ENCODE measurements at regions not wholly inside any gene's neighbourhood (a gene's known extent, or its start where the extent isn't known, plus 50 kb on each side); places are given as distances from the start of the nearest gene placed in this dataset.

GRCh38 chr1:30449003-30449402 lies 274.4 kb downstream of the MATN1 start:
- Histone ChIP-seq H3K27ac (no peak overlapping the region), H3K4me2 (no peak overlapping the region), H3K9me3 (no peaks in the 10 kb centered on the region), H3K4me1 (no peaks in the 10 kb centered on the region), H3K4me3 (no peak overlapping the region)
- ChIA-PET CTCF (interaction anchor here (1.5 kb wide), 1 partner anchor 12 kb away, joined by 4 read pairs; no protein-coding TSS in a partner anchor), POLR2A (no interaction called here)
- WGBS (ENCODE audit: missing lambda C conversion rate), result 43% methylated on average over 3 of the region's 5 CpGs
- no peak for DNase-seq (ENCODE audit: low read depth in 1 of 2, low spot score in 1 of 2)
- TF ChIP-seq EP300 (IDR thresholded peaks at IDR 0.05) (no peak), PHF8 (IDR thresholded peaks at IDR 0.05; ENCODE audit: borderline replicate concordance, low read depth) (no peak), HDAC2 (IDR thresholded peaks at IDR 0.05) (no peak), FOSL2 (IDR thresholded peaks at IDR 0.05) (no peak), FOSL2 (CRISPR knock-in tag; IDR thresholded peaks at IDR 0.05) (no peak), HOXB13 (CRISPR knock-in tag; IDR thresholded peaks at IDR 0.05; ENCODE audit: low read depth) (no peak)
- no peak for ATAC-seq
- no peak for FAIRE-seq

GRCh38 chr1:30447701-30448100 lies 275.7 kb downstream of the MATN1 start:
- Histone ChIP-seq H3K4me3 (no peak overlapping the region), H3K4me2 (no peak overlapping the region), H3K27ac (no peak overlapping the region), H3K4me1 (no peaks in the 10 kb centered on the region), H3K9me3 (no peaks in the 10 kb centered on the region)
- 35% methylated on average over 3 of the region's 3 CpGs for WGBS (ENCODE audit: missing lambda C conversion rate)
- ATAC-seq, result no peak
- ChIA-PET CTCF (no interaction called here), POLR2A (no interaction called here)
- TF ChIP-seq CTCF (IDR thresholded peaks at IDR 0.05), result no peak
- DNase-seq (ENCODE audit: low read depth in 1 of 2, low spot score in 1 of 2), result no peak
- FAIRE-seq, result no peak

DNA sequence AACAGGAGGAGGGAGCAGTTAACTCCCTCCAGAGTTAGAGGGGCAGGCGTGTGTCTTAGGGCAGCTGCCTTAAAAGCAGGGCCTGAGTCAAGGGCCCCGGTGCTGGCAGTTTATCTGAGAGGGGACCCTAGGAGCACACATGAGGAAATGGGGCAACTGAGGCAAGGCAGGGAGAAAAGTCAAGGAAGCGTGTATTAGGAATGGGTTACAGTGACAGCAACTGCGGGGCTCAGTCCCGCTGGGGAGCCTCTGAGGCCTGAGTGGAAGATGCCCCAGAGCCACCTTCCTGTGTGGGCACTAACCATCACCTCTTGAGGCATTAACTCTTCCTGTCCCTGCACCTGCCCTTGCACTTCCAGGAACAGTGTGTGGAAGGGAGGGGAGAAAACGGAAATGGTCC lies 276.3 kb downstream of the MATN1 start:
- no peak overlapping the region for H3K4me3 ChIP-seq
- ChIA-PET CTCF (no interaction called here), POLR2A (no interaction called here)
- H3K4me2 ChIP-seq, result no peak overlapping the region
- DNase-seq (ENCODE audit: low read depth in 1 of 2, low spot score in 1 of 2) (no peak), FAIRE-seq (no peak), ATAC-seq (no peak)
- TF ChIP-seq NFE2L2 (conservative IDR thresholded peaks at IDR 0.05; ENCODE audit: low read length) (no peak), EHMT2 (IDR thresholded peaks at IDR 0.05; ENCODE audit: low read depth) (no peak), HOXB5 (CRISPR knock-in tag; IDR thresholded peaks at IDR 0.05) (no peak), FOXS1 (CRISPR knock-in tag; IDR thresholded peaks at IDR 0.05) (no peak)
- TF ChIP-seq, protein P1, sequence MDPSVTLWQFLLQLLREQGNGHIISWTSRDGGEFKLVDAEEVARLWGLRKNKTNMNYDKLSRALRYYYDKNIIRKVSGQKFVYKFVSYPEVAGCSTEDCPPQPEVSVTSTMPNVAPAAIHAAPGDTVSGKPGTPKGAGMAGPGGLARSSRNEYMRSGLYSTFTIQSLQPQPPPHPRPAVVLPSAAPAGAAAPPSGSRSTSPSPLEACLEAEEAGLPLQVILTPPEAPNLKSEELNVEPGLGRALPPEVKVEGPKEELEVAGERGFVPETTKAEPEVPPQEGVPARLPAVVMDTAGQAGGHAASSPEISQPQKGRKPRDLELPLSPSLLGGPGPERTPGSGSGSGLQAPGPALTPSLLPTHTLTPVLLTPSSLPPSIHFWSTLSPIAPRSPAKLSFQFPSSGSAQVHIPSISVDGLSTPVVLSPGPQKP (IDR thresholded peaks at IDR 0.05; ENCODE audit: low read depth, low read length), result no peak
- WGBS (ENCODE audit: missing lambda C conversion rate), result 30% methylated on average over 6 of the region's 6 CpGs
- H3K4me1 ChIP-seq, result no peaks in the 10 kb centered on the region
- no peaks in the 10 kb centered on the region for H3K9me3 ChIP-seq
- no peak overlapping the region for H3K27ac ChIP-seq

DNA sequence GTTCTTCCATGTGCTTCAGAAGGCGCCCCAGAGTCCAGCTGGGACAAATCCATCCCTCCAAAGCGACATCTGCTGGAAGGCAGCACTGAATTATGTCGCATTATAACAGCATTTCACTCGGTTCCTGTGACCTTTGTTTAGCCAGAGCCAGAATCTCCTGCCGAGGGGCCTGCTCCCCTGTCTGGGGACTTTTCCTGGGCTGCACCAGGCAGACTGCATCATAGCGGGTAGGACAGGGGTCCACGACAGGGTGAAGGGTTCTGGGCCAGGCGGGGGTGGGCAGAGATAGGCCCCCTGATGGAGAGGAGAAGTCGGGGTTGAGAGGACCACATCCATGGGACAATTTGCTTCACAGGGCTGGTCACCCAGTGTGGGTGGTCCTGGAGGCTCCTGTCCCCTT lies 276.9 kb downstream of the MATN1 start:
- ChIA-PET CTCF (no interaction called here), POLR2A (no interaction called here)
- 13% methylated on average over 3 of the region's 9 CpGs for WGBS (ENCODE audit: missing lambda C conversion rate)
- Histone ChIP-seq H3K4me2 (no peak overlapping the region), H3K4me1 (no peaks in the 10 kb centered on the region), H3K4me3 (no peak overlapping the region), H3K9me3 (no peaks in the 10 kb centered on the region), H3K27ac (no peak overlapping the region)
- no peak for FAIRE-seq
- no peak for DNase-seq (ENCODE audit: low read depth in 1 of 2, low spot score in 1 of 2)
- no peak for ATAC-seq
- TF ChIP-seq TFCP2L1 (CRISPR knock-in tag; IDR thresholded peaks at IDR 0.05), result no peak
- no peak for TF ChIP-seq JUN (IDR thresholded peaks at IDR 0.05)
- no peak for TF ChIP-seq CTCF (IDR thresholded peaks at IDR 0.05)
- TF ChIP-seq MAZ (IDR thresholded peaks at IDR 0.05; ENCODE audit: borderline replicate concordance, low read depth, low read length), result no peak
- TF ChIP-seq PHF8 (IDR thresholded peaks at IDR 0.05; ENCODE audit: borderline replicate concordance, low read depth), result no peak
- TF ChIP-seq RFX5 (IDR thresholded peaks at IDR 0.05), result no peak
- no peak for TF ChIP-seq FOSL2 (IDR thresholded peaks at IDR 0.05)
- TF ChIP-seq FOSL2 (CRISPR knock-in tag; IDR thresholded peaks at IDR 0.05), result no peak
- no peak for TF ChIP-seq RNF2 (IDR thresholded peaks at IDR 0.05; ENCODE audit: borderline replicate concordance, low read depth)
- no peak for TF ChIP-seq HDAC2 (IDR thresholded peaks at IDR 0.05)
- no peak for TF ChIP-seq ESRRA (IDR thresholded peaks at IDR 0.05; ENCODE audit: borderline replicate concordance, low read length)
- no peak for TF ChIP-seq SREBF2 (IDR thresholded peaks at IDR 0.05)
- TF ChIP-seq, protein P1 (IDR thresholded peaks at IDR 0.05; ENCODE audit: low read depth, low read length), result no peak
- TF ChIP-seq FOXS1 (CRISPR knock-in tag; IDR thresholded peaks at IDR 0.05), result no peak
- TF ChIP-seq GATA3 (IDR thresholded peaks at IDR 0.05; ENCODE audit: borderline replicate concordance), result no peak
- TF ChIP-seq RARB (CRISPR knock-in tag; IDR thresholded peaks at IDR 0.05), result no peak
- TF ChIP-seq ZSCAN20 (CRISPR knock-in tag; IDR thresholded peaks at IDR 0.05), result no peak
